ENCODE measurements at regions not wholly inside any gene's neighbourhood (a gene's known extent, or its start where the extent isn't known, plus 50 kb on each side); places are given as distances from the start of the nearest gene placed in this dataset.
A peak's percentile ranks its signal among the peaks of the same experiment; 100 is the strongest.
"Not testable (repeated sequence)": the region's sequence is repeated elsewhere in the genome, so short reads cannot be mapped to it uniquely, and the experiment has no call there.

- not testable (repeated sequence) for DNase-seq (ENCODE audit: low read depth in 1 of 2, low spot score in 1 of 2)
Observed at GRCh38 chr5:62250085-62250484, 55.9 kb upstream of the KIF2A start.

- not testable (repeated sequence) for DNase-seq (ENCODE audit: low read depth in 1 of 2, low spot score in 1 of 2)
Observed at GRCh38 chr5:62250919-62251318, 55.1 kb upstream of the KIF2A start.

- DNase-seq (ENCODE audit: low read depth in 1 of 2, low spot score in 1 of 2) = not testable (repeated sequence)
Observed at GRCh38 chr5:62252519-62252918, 53.5 kb upstream of the KIF2A start.

- not testable (repeated sequence) for DNase-seq (ENCODE audit: low read depth in 1 of 2, low spot score in 1 of 2)
Observed at GRCh38 chr5:62255551-62255950, 50.5 kb upstream of the KIF2A start.

GRCh38 chr5:62256161-62257019 lies 49.6 kb upstream of the KIF2A start:
- DNase-seq (ENCODE audit: low read depth in 1 of 2, low spot score in 1 of 2) = peak in 1 of 2 donors; percentile 2
